HuH-7 (cell line): ENCODE measurements at regions not wholly inside any gene's neighbourhood (a gene's known extent, or its start where the extent isn't known, plus 50 kb on each side); places are given as distances from the start of the nearest gene placed in this dataset.
"Not testable (repeated sequence)": the region's sequence is repeated elsewhere in the genome, so short reads cannot be mapped to it uniquely, and the experiment has no call there.

ENCODE experiments used
- DNase-seq: peaks from one replicate; pipeline ENCODE4 v3.0.0; 2011; ENCODE audit warnings: low spot score

DNA sequence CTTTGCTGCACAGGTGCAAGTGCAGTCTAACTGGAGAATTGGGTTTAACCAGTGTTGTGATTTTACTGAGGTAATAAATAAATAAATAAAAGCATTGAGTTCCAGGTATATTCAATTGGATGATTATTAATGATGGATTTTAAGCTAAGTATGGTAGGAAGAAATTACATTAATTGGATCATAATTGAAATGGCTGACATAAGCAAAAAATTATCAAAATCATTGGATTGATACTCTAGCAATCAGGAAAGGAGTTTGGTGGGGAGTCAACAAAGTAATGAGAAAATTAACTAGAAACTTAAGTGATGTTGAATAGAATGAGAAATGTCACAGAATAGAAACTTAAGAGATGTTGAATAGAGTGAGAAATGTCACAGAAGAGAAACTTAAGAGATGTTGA lies 981.9 kb downstream of the SI start:
- no peak for DNase-seq

- DNase-seq: no peak
Measured at GRCh38 chr3:164095949-164096348, 982.3 kb downstream of the SI start.

DNA sequence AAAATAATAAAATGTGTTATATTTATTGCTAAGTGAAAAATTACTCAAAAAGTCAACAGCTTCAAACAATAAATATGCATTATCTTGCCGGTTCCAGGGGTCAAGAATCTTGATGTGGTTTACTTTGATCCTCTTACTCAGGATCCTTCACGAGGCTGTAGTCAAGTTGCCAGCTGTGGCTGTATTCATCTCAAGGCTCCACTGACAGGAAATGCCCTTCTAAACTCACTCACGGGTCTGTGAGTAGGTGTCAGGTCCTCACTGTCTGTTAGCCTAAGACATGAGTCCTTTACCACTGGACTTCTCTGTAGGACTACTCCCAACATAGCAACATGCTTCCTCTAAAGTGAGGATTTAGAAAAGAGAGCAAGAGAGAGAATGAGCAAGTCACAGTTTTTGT lies 983.0 kb downstream of the SI start:
- DNase-seq: no peak

GRCh38 chr3:164094546-164094945 lies 983.8 kb downstream of the SI start:
- DNase-seq: no peak

DNA sequence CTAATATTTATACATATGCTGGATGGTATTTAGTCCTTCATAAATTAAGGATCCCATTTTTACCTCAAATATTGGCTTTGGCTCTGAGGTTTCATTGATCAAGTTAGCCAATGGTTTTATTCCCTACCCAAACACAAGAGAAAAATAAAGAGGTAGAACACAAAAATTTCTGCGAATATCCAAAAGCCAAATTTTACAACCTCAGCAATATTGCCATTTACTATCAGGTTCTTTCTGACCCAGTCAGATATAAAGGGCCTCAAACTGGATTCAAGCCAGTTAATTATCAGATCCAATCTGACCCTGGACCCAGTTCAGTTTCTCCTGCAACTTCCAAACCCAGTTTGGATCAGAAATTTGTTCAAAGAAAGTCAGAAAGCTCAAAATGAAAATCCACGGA lies 998.1 kb downstream of the SI start:
- no peak for DNase-seq

GRCh38 chr3:164064298-164064697 lies 1014.0 kb downstream of the SI start:
- DNase-seq: no peak

DNA sequence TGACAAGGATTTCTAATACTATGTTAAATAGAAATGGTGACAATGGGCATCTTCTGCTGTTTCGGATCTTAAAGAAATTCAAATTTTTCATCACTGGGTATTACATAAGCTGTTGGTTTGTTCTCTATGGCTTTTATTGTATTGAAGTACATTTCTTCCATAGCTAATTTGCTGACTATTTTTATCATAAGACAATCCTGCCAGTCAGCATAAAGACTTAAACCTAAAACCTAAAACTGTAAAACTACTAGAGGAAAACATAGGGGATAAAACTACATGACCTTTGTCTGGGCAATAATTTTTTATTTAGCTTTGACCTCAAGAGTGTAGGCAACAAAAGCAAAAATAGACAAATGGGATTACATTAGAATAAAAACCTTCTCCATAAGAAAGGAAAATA lies 1017.4 kb downstream of the SI start:
- no peak for DNase-seq

- DNase-seq: no peak
Measured at GRCh38 chr3:164049847-164050246, 1028.4 kb downstream of the SI start.

DNA sequence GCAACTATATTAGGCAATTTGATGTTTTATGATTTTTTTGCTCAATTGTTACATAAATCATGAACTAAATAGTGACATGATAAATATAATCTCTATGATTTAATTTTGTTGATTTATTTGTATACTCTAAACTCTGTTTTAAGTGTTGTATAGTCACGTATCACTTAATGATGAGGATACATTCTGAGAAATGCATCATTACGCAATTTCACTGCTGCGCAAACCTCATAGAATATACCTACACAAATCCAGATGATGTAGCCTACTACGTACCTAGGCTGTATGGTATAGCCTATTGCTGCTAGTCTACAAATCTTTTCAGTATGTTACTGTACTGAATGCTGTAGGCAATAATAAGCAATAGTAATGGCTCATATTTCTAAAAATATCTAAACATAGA lies 1029.8 kb downstream of the SI start:
- no peak for DNase-seq

DNA sequence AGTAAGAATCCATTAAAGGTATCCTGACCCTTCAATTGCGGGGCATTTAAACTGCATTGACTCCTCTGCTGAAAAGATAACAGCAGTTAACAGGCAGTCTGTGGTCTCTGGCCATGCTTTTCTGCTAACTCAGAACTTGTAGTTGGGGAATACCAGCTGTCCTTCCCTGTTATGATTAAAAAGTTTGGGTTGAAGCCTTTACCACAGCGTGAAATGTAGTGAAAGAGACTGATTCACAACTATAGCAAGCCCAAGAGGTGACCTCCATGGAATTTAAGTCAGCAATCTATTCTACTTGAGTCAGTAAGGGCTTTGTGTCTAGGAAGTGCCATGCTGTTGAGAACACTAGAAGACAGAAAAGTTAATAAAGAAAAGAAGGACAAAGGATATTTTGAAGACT lies 1037.3 kb downstream of the SI start:
- no peak for DNase-seq

DNA sequence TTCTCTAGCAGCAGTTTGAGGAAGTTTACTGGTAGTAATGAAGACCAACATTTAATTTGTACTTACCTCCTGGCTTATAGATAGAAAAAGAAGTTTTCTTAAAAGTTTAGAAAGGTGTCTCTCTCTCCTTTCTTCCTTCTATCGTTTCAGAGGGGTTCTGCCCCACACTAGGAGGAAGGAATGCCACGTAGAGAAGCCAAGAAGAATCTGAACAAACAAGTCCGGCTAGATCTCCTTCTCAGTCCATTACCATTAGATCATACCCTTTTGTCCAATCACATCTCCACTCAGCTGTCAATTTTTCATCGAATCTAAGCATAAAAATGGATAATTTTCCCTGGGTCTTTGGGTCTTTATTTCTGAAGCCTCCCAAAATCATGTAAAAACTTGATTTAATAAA lies 1048.1 kb downstream of the SI start:
- DNase-seq: no peak

GRCh38 chr3:164024786-164025185 lies 1053.5 kb downstream of the SI start:
- DNase-seq: no peak

DNA sequence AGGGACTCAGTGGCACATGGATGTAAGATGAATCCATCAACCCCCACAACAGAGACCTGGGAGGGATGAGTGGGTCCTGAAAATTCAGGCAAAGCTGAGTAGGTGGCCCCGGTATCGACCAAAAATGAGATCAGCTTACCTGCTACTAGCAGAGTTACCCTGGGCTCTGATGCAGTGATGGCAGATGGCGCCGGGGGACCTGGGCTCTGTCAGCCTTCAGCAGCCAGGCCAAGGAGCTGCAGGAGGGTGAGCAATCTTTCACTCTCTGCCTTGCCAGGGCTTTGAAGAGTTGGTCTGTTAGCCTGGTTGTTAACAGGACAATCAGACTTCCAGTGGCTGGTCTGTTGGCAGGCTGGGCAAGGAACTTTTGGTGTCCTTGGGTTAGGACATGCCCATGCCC lies 1054.8 kb downstream of the SI start:
- no peak for DNase-seq

DNA sequence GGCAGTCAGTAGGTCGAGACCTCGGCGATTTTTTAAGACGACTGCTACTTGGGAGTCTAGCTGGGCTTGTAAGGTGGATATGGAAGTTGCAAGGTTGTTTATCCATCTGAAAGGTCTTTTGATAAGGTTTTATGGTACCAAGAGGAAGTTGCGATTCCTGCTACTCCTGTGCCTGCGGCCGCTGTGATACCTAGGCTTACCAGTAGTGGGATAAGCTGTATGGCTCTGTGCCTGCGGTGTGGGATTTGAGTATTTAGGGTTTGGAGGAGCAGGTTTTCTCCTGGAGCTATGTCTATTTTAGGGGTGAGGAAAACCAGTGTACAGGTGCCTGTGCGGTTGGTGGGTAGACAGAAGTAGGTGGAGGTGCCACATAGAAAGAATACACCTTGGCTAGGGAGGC lies 1059.8 kb downstream of the SI start:
- DNase-seq: no peak

DNA sequence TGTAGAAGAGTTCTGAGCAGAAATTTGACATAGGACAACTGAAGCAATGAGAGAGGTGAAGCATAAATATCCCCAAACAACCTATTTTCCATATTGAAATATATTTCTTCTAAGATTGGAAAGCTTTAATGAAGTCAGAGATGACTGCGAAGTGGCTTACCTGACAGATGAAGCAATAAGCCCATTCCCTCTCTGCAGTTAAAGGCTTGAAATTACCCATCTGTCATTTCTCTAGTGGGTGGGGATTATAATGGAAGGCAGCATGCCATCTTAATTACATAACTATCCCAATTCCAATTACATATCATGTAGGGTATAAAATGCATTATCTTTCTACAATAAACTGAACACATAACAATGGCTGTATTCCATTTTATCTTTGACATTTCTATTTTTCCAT lies 1070.5 kb downstream of the SI start:
- no peak for DNase-seq

- DNase-seq: no peak
Measured at GRCh38 chr3:164004205-164004604, 1074.1 kb downstream of the SI start.

DNA sequence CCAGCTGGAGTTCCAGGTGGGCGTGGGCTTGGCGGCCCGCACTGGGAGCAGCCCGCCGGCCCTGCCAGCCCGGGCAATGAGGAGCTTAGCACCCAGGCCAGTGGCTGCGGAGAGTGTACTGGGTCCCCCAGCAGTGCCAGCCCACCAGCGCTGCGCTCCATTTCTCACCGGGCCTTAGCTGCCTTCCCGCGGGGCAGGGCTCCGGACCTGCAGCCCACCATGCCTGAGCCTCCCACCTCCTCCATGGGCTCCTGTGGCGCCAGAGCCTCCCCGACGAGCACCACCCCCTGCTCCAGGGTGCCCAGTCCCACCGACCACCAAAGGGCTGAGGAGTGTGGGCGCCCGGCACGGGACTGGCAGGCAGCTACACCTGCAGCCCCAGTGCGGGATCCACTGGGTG lies 1075.3 kb downstream of the SI start:
- DNase-seq: not testable (repeated sequence)

- no peak for DNase-seq
Measured at GRCh38 chr3:163983940-163984339, 1094.4 kb downstream of the SI start.

GRCh38 chr3:163971861-163972260 lies 1106.4 kb downstream of the SI start:
- DNase-seq: no peak

GRCh38 chr3:163957072-163957471 lies 1121.2 kb downstream of the SI start:
- no peak for DNase-seq

GRCh38 chr3:163953526-163953925 lies 1124.8 kb downstream of the SI start:
- DNase-seq: no peak

DNA sequence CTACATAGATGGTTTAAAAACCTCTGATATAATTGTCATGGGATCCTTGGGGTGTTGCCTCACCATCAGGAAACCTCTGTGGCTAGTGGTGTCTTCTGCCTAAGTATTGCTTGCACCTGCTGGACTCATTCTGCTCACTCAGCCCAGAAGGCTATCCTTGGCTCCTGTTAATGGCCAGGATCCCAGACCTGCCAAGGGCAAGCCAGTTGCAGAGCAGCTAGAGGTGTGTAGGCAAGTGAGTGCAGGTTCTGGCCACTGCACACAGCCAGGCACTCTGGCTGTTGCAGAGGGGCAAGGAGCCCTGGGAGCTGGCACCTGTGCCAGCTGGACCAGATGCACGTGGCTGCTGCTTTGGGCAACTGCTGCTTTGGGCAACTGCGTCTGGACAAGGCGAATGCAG lies 1125.8 kb downstream of the SI start:
- no peak for DNase-seq

DNA sequence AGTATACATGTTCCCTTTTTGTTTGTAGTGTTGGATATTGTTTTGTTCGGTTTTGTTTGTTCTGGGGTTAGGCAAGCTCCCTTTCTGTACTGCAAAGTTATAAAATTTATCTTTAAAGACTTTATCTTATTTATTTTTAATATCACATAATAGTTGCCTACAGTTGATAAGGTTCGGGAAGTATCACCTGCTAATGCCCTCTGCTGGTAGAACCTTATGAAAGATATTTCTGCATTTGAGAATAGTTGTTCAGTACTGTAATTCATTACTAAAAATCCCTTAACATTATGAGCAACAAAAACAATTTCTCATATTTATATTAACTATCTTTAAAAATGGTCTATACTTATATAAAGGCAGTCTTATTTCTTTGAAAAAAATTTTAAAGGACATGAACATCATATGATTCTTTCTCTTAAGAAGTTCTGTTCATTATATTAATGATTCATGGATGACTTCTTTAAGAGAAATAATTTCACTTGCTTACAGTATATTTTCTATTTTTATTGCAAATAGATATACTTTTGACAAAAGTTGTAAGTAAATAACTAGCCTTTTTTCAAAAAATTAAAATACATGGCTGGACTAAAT lies 1126.8 kb downstream of the SI start:
- no peak for DNase-seq

DNA sequence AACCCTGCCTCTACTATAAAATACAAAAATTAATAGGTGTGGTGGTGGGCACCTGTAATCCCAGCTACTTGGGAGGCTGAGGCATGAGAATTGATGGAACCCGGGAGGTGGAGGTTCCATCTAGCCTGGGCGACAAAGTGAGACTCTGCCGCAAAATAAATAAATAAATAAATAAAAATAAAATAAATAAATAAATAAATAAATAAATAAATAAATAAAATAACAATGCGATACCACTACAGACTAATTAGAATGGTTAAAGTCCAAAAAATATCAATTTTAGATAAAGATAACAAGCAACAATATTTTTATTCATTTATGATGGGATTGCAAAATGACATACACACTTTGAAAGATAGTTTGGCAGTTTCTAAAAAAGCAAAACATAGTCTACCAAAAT lies 1131.5 kb downstream of the SI start:
- DNase-seq: no peak

DNA sequence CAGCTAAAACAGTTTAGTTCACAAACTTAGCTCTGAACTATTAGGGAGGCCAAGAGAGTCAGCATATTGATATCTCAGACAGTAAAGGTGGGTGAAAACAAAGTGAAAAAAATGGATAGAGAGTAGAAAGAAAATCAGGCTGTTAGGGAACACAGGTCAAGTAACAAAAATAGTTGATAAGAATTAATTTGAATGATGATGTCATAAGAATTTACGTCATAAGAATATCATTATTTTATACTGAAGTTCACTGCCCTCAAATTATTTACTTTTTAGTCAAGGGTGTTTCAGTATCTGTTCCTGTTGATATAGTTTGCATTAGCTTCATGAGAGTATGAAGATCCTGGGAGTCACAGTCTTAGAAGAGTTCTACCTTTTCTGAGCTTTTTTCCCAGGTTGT lies 1134.6 kb downstream of the SI start:
- DNase-seq: no peak
